ENCODE measurements at regions not wholly inside any gene's neighbourhood (a gene's known extent, or its start where the extent isn't known, plus 50 kb on each side); places are given as distances from the start of the nearest gene placed in this dataset.

- Mint-ChIP-seq H3K9me3 (ENCODE audit: unreplicated experiment) (no peaks in the 10 kb centered on the region), H3K27ac (ENCODE audit: low read depth, unreplicated experiment) (no peak overlapping the region), H3K4me3 (ENCODE audit: unreplicated experiment) (no peak overlapping the region), H3K36me3 (ENCODE audit: insufficient read depth, unreplicated experiment) (no peaks in the 10 kb centered on the region), H3K27me3 (ENCODE audit: insufficient read depth, unreplicated experiment) (peaks cover 21% of the 10 kb centered on the region), H3K4me1 (ENCODE audit: insufficient read depth, unreplicated experiment) (no peaks in the 10 kb centered on the region)
- TF ChIP-seq, protein P1, sequence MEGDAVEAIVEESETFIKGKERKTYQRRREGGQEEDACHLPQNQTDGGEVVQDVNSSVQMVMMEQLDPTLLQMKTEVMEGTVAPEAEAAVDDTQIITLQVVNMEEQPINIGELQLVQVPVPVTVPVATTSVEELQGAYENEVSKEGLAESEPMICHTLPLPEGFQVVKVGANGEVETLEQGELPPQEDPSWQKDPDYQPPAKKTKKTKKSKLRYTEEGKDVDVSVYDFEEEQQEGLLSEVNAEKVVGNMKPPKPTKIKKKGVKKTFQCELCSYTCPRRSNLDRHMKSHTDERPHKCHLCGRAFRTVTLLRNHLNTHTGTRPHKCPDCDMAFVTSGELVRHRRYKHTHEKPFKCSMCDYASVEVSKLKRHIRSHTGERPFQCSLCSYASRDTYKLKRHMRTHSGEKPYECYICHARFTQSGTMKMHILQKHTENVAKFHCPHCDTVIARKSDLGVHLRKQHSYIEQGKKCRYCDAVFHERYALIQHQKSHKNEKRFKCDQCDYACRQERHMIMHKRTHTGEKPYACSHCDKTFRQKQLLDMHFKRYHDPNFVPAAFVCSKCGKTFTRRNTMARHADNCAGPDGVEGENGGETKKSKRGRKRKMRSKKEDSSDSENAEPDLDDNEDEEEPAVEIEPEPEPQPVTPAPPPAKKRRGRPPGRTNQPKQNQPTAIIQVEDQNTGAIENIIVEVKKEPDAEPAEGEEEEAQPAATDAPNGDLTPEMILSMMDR (IDR thresholded peaks at IDR 0.05; ENCODE audit: unreplicated experiment) = no peak
- POLR2A ChIA-PET = interaction anchor here (0.6 kb wide), 1 partner anchor 201 kb away, joined by 3 read pairs; no protein-coding TSS in a partner anchor
- no peak for DNase-seq (ENCODE audit: unreplicated experiment)
- intact Hi-C loops (cut with micrococcal nuclease) = no loop called here
- no TSS peak for BruUV-seq (replicated peaks)
- CTCF ChIA-PET = interaction anchor here (1.3 kb wide), 1 partner anchor 19 kb away, joined by 3 read pairs; no protein-coding TSS in a partner anchor
Observed at GRCh38 chr5:114120166-114120565, 241.7 kb upstream of the KCNN2 start.

DNA sequence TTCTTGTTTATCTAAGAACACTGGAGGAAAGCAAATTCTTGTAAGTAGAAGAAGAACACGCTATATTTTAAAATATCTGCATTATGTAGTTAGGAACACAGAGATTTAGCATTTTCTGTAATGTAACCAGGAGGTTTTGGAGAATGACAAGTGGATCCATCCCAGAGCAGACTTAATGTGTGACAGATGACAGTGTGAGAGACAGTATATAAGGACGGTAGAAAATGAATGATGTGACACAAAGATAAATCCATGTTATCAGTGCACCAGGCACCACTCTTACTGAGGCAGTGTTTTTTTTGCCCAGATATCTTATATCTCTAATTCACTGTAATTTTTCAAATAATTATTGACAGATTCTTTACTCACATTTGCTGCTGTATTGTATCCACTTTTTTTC lies 239.0 kb upstream of the KCNN2 start:
- TF ChIP-seq, protein P1 (IDR thresholded peaks at IDR 0.05; ENCODE audit: unreplicated experiment) = no peak
- Mint-ChIP-seq H3K4me3 (ENCODE audit: unreplicated experiment) (no peak overlapping the region), H3K4me1 (ENCODE audit: insufficient read depth, unreplicated experiment) (no peaks in the 10 kb centered on the region), H3K9me3 (ENCODE audit: unreplicated experiment) (peaks cover 7% of the 10 kb centered on the region), H3K27me3 (ENCODE audit: insufficient read depth, unreplicated experiment) (peaks cover 12% of the 10 kb centered on the region), H3K27ac (ENCODE audit: low read depth, unreplicated experiment) (no peak overlapping the region), H3K36me3 (ENCODE audit: insufficient read depth, unreplicated experiment) (no peaks in the 10 kb centered on the region)
- BruUV-seq (replicated peaks) = no TSS peak
- intact Hi-C loops (cut with micrococcal nuclease) = no loop called here
- CTCF ChIA-PET = no interaction called here
- DNase-seq (ENCODE audit: unreplicated experiment) = no peak
- POLR2A ChIA-PET = no interaction called here

DNA sequence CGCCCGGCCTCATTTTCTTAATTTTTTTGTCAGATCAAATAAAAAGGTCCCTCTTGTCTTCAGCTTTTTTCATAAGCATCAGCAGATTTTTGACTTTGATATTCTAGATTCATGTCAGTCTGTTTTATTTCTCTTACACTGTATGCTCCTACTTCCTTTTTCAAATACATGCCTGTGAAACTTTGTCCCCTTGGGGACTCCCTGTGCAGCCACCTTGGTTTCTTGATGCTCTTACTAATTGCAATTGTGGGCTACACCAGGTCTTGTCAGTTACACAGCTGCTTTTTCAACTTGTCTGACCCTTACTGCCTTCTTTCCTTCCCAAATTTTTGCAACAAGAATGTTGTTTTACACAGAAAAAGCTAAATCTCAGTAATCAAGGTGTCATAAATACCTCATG lies 238.2 kb upstream of the KCNN2 start:
- peaks cover 7% of the 10 kb centered on the region for H3K9me3 Mint-ChIP-seq (ENCODE audit: unreplicated experiment)
- no peaks in the 10 kb centered on the region for H3K36me3 Mint-ChIP-seq (ENCODE audit: insufficient read depth, unreplicated experiment)
- peaks cover 12% of the 10 kb centered on the region for H3K27me3 Mint-ChIP-seq (ENCODE audit: insufficient read depth, unreplicated experiment)
- H3K27ac Mint-ChIP-seq (ENCODE audit: low read depth, unreplicated experiment) = no peak overlapping the region
- no peaks in the 10 kb centered on the region for H3K4me1 Mint-ChIP-seq (ENCODE audit: insufficient read depth, unreplicated experiment)
- H3K4me3 Mint-ChIP-seq (ENCODE audit: unreplicated experiment) = no peak overlapping the region
- intact Hi-C loops (cut with micrococcal nuclease) = no loop called here
- DNase-seq (ENCODE audit: unreplicated experiment) = no peak
- TF ChIP-seq, protein P1 (IDR thresholded peaks at IDR 0.05; ENCODE audit: unreplicated experiment) = no peak
- POLR2A ChIA-PET = no interaction called here
- BruUV-seq (replicated peaks) = no TSS peak
- CTCF ChIA-PET = no interaction called here

DNA sequence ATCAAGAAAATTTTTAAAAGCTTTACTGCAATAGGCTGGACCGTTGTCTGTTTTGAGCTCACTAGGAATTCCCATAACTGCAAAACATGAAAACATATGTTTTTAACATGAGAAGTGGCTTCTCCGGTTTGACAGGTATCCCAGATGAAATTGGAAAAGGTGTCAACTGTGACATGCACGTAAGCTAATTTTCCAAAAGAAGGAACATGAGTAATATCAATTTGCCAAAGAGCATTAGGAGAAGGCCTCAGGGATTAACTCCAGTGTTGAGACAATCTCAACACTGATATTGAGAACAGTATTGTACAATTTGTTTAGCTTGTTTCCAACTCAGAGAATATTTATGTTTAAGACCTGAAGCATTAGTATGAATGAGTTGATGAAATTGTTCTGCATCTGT lies 215.5 kb upstream of the KCNN2 start:
- no peaks in the 10 kb centered on the region for H3K27me3 Mint-ChIP-seq (ENCODE audit: insufficient read depth, unreplicated experiment)
- intact Hi-C loops (cut with micrococcal nuclease) = no loop called here
- no TSS peak for BruUV-seq (replicated peaks)
- ChIA-PET POLR2A (no interaction called here), CTCF (interaction anchor here (0.5 to 1.1 kb wide), 3 partner anchors 15 to 304 kb away, joined by 3 read pairs; no protein-coding TSS in a partner anchor)
- H3K4me3 Mint-ChIP-seq (ENCODE audit: unreplicated experiment) = no peak overlapping the region
- H3K27ac Mint-ChIP-seq (ENCODE audit: low read depth, unreplicated experiment) = no peak overlapping the region
- TF ChIP-seq, protein P1 (IDR thresholded peaks at IDR 0.05; ENCODE audit: unreplicated experiment) = no peak
- no peak for DNase-seq (ENCODE audit: unreplicated experiment)
- no peaks in the 10 kb centered on the region for H3K4me1 Mint-ChIP-seq (ENCODE audit: insufficient read depth, unreplicated experiment)
- H3K36me3 Mint-ChIP-seq (ENCODE audit: insufficient read depth, unreplicated experiment) = no peaks in the 10 kb centered on the region
- peaks cover 14% of the 10 kb centered on the region for H3K9me3 Mint-ChIP-seq (ENCODE audit: unreplicated experiment)
